ENCODE measurements at regions not wholly inside any gene's neighbourhood (a gene's known extent, or its start where the extent isn't known, plus 50 kb on each side); places are given as distances from the start of the nearest gene placed in this dataset.

- WGBS, 2 experiments (ENCODE audit: extremely low coverage in 2 of 2, insufficient read length in 1 of 2) = 83% methylated on average over 1 of the region's 4 CpGs; no CpG with 5 or more reads in 1 of the 2 experiments
- POLR2A ChIA-PET (ENCODE audit: unreplicated experiment) = no interaction called here
- no peak overlapping the region for H3K4ac ChIP-seq (ENCODE audit: low read depth, low read length)
Measured at GRCh38 chr22:49056301-49056700, 771.4 kb downstream of the BRD1 start.

More at GRCh38 chr22:49056301-49056700, 771.4 kb downstream of the BRD1 start:
- no peak overlapping the region for H2BK120ac ChIP-seq (ENCODE audit: low read depth, low read length)
- no peaks in the 10 kb centered on the region for H3K36me3 ChIP-seq (ENCODE audit: control insufficient read depth, insufficient read depth, low read length)
- no peaks in the 10 kb centered on the region for H3K9me1 ChIP-seq (ENCODE audit: insufficient read depth, low read length)
- no TSS peak for BruUV-seq (replicated peaks)
- H4K91ac ChIP-seq (ENCODE audit: insufficient read depth, low read depth, low read length) = no peak overlapping the region
- no peak overlapping the region for H3K27ac ChIP-seq (ENCODE audit: insufficient read depth, low read length)
- no peak for ATAC-seq (ENCODE audit: low read depth)
- no peak for DNase-seq
- TF ChIP-seq CHD1 (IDR thresholded peaks at IDR 0.05; ENCODE audit: low read depth, low read length) (no peak), SMC3 (IDR thresholded peaks at IDR 0.05; ENCODE audit: low read depth, low read length) (no peak), MXI1 (IDR thresholded peaks at IDR 0.05; ENCODE audit: borderline replicate concordance, low read depth, low read length) (no peak), MAZ (IDR thresholded peaks at IDR 0.05; ENCODE audit: borderline replicate concordance, low read depth, low read length) (no peak), RCOR1 (IDR thresholded peaks at IDR 0.05; ENCODE audit: insufficient replicate concordance, low read length) (no peak), RAD21 (IDR thresholded peaks at IDR 0.05; ENCODE audit: low read length) (no peak), USF2 (IDR thresholded peaks at IDR 0.05; ENCODE audit: low read depth, low read length) (no peak), ELK1 (IDR thresholded peaks at IDR 0.05; ENCODE audit: borderline replicate concordance, low read depth, low read length) (no peak), CEBPB (IDR thresholded peaks at IDR 0.05; ENCODE audit: low read depth, low read length) (no peak), CTCF (conservative IDR thresholded peaks at IDR 0.05; ENCODE audit: low read depth, low read length) (no peak), NFE2L2 (IDR thresholded peaks at IDR 0.05; ENCODE audit: low read depth, low read length) (no peak), BHLHE40 (IDR thresholded peaks at IDR 0.05; ENCODE audit: low read depth, low read length) (no peak), RFX5 (IDR thresholded peaks at IDR 0.05; ENCODE audit: low read depth, low read length) (no peak), POLR2A (IDR thresholded peaks at IDR 0.05; ENCODE audit: low read depth, low read length) (no peak), MAFK (IDR thresholded peaks at IDR 0.05; ENCODE audit: low read depth, low read length) (no peak)
- H3K9ac ChIP-seq (ENCODE audit: low read depth, low read length) = no peak overlapping the region
- CTCF ChIA-PET = no interaction called here
- in situ Hi-C loops (cut with MboI; ENCODE audit: low sequenced_read_pairs) = no loop called here
- no peaks in the 10 kb centered on the region for H4K20me1 ChIP-seq (ENCODE audit: insufficient read depth, low read length)
- H3K4me2 ChIP-seq (ENCODE audit: low read depth, low read length) = no peak overlapping the region
- no peaks in the 10 kb centered on the region for H3K79me1 ChIP-seq (ENCODE audit: low read depth in 1 of 2, low read length in 2 of 2)
- H2BK5ac ChIP-seq (ENCODE audit: low read depth, low read length, poor library complexity, severe bottlenecking) = no peak overlapping the region
- no peak overlapping the region for H2BK15ac ChIP-seq (ENCODE audit: low read depth, low read length)
- H3K4me3 ChIP-seq (ENCODE audit: insufficient read depth, low read depth, low read length) = no peak overlapping the region
- H3K9me3 ChIP-seq (ENCODE audit: control insufficient read depth, insufficient read depth, low read length) = peaks cover 47% of the 10 kb centered on the region
- H3K27me3 ChIP-seq (ENCODE audit: control insufficient read depth, insufficient read depth, low read length) = no peaks in the 10 kb centered on the region
- H2BK20ac ChIP-seq (ENCODE audit: low read depth, low read length) = no peak overlapping the region
- no peak overlapping the region for H3K14ac ChIP-seq (replicated peaks; ENCODE audit: low read depth, low read length)
- dilution Hi-C loops (cut with HindIII; ENCODE audit: low sequenced_read_pairs, unreplicated experiment) = no loop called here
- no peak overlapping the region for H2AK5ac ChIP-seq (ENCODE audit: low read depth, low read length)
- no peak overlapping the region for H2AK9ac ChIP-seq (replicated peaks; ENCODE audit: low read depth, low read length, poor library complexity)
- no peak overlapping the region for H3K18ac ChIP-seq (ENCODE audit: low read depth, low read length)
- no peak overlapping the region for H4K5ac ChIP-seq (ENCODE audit: low read depth, low read length)
- intact Hi-C loops (cut with micrococcal nuclease) = no loop called here
- no peak overlapping the region for H3K56ac ChIP-seq (ENCODE audit: extremely low read depth, insufficient read depth, low read length)
- no peaks in the 10 kb centered on the region for H3K4me1 ChIP-seq (ENCODE audit: control insufficient read depth, insufficient read depth, low read length)
- no peak overlapping the region for H3K23ac ChIP-seq (ENCODE audit: low read depth, low read length)
- no peak overlapping the region for H4K8ac ChIP-seq (ENCODE audit: low read depth in 2 of 2, low read length in 2 of 2)
- no peak overlapping the region for H2AFZ ChIP-seq (replicated peaks; ENCODE audit: low read length, poor library complexity)

Data from IMR-90 (cell line).